PC-3 (cell line): ENCODE measurements at regions not wholly inside any gene's neighbourhood (a gene's known extent, or its start where the extent isn't known, plus 50 kb on each side); places are given as distances from the start of the nearest gene placed in this dataset.

Experiments
- CTCF ChIP-seq: fragments of 300-600 bp; sonication (generic); conservative IDR thresholded peaks from 2 replicates; pipeline ENCODE4 v1.5.1; 2017; ENCODE audit warnings: antibody characterized with exemption, low read depth, mild to moderate bottlenecking, low read length
- EZH2 ChIP-seq: fragments of 300-600 bp; sonication (generic); IDR thresholded peaks from one replicate; pipeline ENCODE4 v1.6.1; 2017; ENCODE audit warnings: antibody characterized with exemption, mild to moderate bottlenecking, low read length; ENCODE audit not compliant: unreplicated experiment

GRCh38 chr14:101369194-101369915 is 191.9 kb upstream of the DIO3 start:
- TF ChIP-seq CTCF (no peak), EZH2 (no peak)
